AG04449 (cell line): ENCODE measurements at regions not wholly inside any gene's neighbourhood (a gene's known extent, or its start where the extent isn't known, plus 50 kb on each side); places are given as distances from the start of the nearest gene placed in this dataset.

Experiments
- CTCF ChIA-PET: fragments of 350-600 bp; formaldehyde crosslinking; extraction: SDS; loops from one replicate; lab custom pipeline; 2021; ENCODE audit warnings: antibody characterized with exemption; lab: Yijun Ruan, JAX
- POLR2A ChIA-PET: fragments of 400-600, 350-600 bp; formaldehyde crosslinking; extraction: SDS; loops from one replicate; lab custom pipeline; 2020; ENCODE audit warnings: antibody characterized with exemption, inconsistent platforms; lab: Yijun Ruan, JAX
- DNase-seq: peaks from one replicate; pipeline ENCODE4 v3.0.0-alpha.2; 2010; ENCODE audit warnings: low read depth, low spot score
- H3K4me3 ChIP-seq: 2 replicates; pipeline ENCODE4 v1.5.1; 2011; ENCODE audit warnings: low read depth, mild to moderate bottlenecking, control low read depth, low read length
- CTCF ChIP-seq: IDR thresholded peaks from one replicate; pipeline ENCODE4 v1.5.1; 2011; ENCODE audit warnings: mild to moderate bottlenecking, moderate library complexity, low read length, control low read depth, inconsistent platforms; ENCODE audit not compliant: insufficient read depth; ENCODE audit errors: missing control alignments

GRCh38 chrY:7467796-7468520, 556.4 kb upstream of the AMELY start:
- CTCF ChIA-PET, result no interaction called here
- POLR2A ChIA-PET, result no interaction called here
- TF ChIP-seq CTCF, result no peak
- no peak for DNase-seq
- no peak overlapping the region for H3K4me3 ChIP-seq

GRCh38 chrY:7465185-7465621, 553.7 kb upstream of the AMELY start:
- POLR2A ChIA-PET, result interaction anchor here (0.7 to 1.4 kb wide), 3 partner anchors 34 to 222 kb away, joined by 3 to 8 read pairs (median 3); no protein-coding TSS in a partner anchor
- H3K4me3 ChIP-seq, result no peak overlapping the region
- peak; percentile 90 for DNase-seq
- CTCF ChIA-PET, result interaction anchor here (0.9 kb wide), 1 partner anchor 247 kb away, joined by 3 read pairs; no protein-coding TSS in a partner anchor
- TF ChIP-seq CTCF, result no peak

GRCh38 chrY:7464742-7465141, 553.2 kb upstream of the AMELY start:
- ChIA-PET CTCF (interaction anchor here (0.9 kb wide), 1 partner anchor 248 kb away, joined by 3 read pairs; no protein-coding TSS in a partner anchor), POLR2A (interaction anchor here (1.0 to 1.4 kb wide), 2 partner anchors 190 to 222 kb away, joined by 3 to 8 read pairs; no protein-coding TSS in a partner anchor)
- TF ChIP-seq CTCF, result no peak
- H3K4me3 ChIP-seq, result no peak overlapping the region
- DNase-seq, result no peak

- H3K4me3 ChIP-seq, result no peak overlapping the region
- TF ChIP-seq CTCF, result no peak
- ChIA-PET POLR2A (no interaction called here), CTCF (no interaction called here)
- no peak for DNase-seq
These were observed 552.2 kb upstream of the AMELY start for GRCh38 chrY:7463711-7464110.

- POLR2A ChIA-PET, result interaction anchor here (1.0 to 1.8 kb wide), 4 partner anchors 120 to 249 kb away, joined by 3 to 5 read pairs (median 4); no protein-coding TSS in a partner anchor
- no peak for TF ChIP-seq CTCF
- no peak for DNase-seq
- no peak overlapping the region for H3K4me3 ChIP-seq
- CTCF ChIA-PET, result no interaction called here
These were observed 551.6 kb upstream of the AMELY start for GRCh38 chrY:7463196-7463595.

GRCh38 chrY:7462657-7463056, 551.1 kb upstream of the AMELY start:
- ChIA-PET POLR2A (interaction anchor here (1.0 to 1.8 kb wide), 4 partner anchors 120 to 250 kb away, joined by 3 to 5 read pairs (median 4); no protein-coding TSS in a partner anchor), CTCF (no interaction called here)
- no peak overlapping the region for H3K4me3 ChIP-seq
- DNase-seq, result no peak
- TF ChIP-seq CTCF, result no peak
